ENCODE measurements at regions not wholly inside any gene's neighbourhood (a gene's known extent, or its start where the extent isn't known, plus 50 kb on each side); places are given as distances from the start of the nearest gene placed in this dataset.
"Not testable (repeated sequence)": the region's sequence is repeated elsewhere in the genome, so short reads cannot be mapped to it uniquely, and the experiment has no call there.

DNA sequence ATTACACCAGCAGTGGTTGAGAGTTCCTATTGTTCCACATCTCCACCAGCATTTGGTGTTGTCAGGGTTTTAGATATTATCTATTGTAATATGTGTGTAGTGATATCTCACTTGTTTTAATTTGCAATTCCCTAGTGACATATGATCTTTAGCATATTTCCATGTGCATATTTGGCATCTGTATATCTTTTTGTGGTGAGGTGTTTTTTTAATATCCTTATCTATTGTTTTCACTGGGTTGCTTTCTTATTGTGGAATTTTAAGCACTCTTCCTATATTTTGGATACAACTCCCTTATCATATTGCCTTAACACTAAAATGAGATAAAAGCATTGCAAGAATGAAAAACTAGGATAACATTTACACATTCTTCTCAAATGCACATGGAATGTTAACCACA is 453.9 kb upstream of the FSIP2 start:
- no peaks in the 10 kb centered on the region for H3K27me3 ChIP-seq (ENCODE audit: insufficient read depth, poor library complexity, severe bottlenecking)
- TF ChIP-seq, protein P1, sequence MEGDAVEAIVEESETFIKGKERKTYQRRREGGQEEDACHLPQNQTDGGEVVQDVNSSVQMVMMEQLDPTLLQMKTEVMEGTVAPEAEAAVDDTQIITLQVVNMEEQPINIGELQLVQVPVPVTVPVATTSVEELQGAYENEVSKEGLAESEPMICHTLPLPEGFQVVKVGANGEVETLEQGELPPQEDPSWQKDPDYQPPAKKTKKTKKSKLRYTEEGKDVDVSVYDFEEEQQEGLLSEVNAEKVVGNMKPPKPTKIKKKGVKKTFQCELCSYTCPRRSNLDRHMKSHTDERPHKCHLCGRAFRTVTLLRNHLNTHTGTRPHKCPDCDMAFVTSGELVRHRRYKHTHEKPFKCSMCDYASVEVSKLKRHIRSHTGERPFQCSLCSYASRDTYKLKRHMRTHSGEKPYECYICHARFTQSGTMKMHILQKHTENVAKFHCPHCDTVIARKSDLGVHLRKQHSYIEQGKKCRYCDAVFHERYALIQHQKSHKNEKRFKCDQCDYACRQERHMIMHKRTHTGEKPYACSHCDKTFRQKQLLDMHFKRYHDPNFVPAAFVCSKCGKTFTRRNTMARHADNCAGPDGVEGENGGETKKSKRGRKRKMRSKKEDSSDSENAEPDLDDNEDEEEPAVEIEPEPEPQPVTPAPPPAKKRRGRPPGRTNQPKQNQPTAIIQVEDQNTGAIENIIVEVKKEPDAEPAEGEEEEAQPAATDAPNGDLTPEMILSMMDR (IDR thresholded peaks at IDR 0.05; ENCODE audit: poor library complexity, severe bottlenecking): no peak
- H3K4me3 ChIP-seq (ENCODE audit: severe bottlenecking): no peak overlapping the region
- H3K27ac ChIP-seq (ENCODE audit: poor library complexity, severe bottlenecking): no peak overlapping the region
- ATAC-seq (ENCODE audit: low read depth) (no peak), DNase-seq (ENCODE audit: low spot score) (no peak)
- no peaks in the 10 kb centered on the region for H3K36me3 ChIP-seq (ENCODE audit: low read depth)
- peaks cover 2% of the 10 kb centered on the region for H3K9me3 ChIP-seq (ENCODE audit: severe bottlenecking)
- H3K4me1 ChIP-seq (ENCODE audit: insufficient read depth, poor library complexity, severe bottlenecking): no peaks in the 10 kb centered on the region

DNA sequence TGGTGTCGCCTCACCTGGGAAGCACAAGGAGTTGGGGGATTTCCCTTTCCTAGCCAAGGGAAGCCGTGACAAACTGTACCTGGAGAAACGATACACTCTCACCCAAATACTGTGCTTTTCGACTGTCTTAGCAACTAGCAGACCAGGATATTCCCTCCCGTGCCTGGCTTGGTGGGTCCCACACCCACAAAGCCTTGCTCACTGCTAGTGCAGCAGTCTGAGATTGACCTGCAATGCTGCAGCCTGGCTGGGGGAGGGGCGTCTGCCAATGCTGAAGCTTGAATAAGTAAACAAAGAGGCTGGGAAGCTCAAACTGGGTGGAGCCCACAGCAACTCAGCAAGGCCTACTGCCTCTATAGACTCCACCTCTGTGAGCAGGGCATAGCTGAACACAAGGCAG is 448.6 kb upstream of the FSIP2 start:
- H3K4me3 ChIP-seq (ENCODE audit: severe bottlenecking); H3K27me3 ChIP-seq (ENCODE audit: insufficient read depth, poor library complexity, severe bottlenecking); H3K27ac ChIP-seq (ENCODE audit: poor library complexity, severe bottlenecking); H3K9me3 ChIP-seq (ENCODE audit: severe bottlenecking); H3K36me3 ChIP-seq (ENCODE audit: low read depth); ATAC-seq (ENCODE audit: low read depth); H3K4me1 ChIP-seq (ENCODE audit: insufficient read depth, poor library complexity, severe bottlenecking): not testable (repeated sequence)
- peak; percentile 39 for DNase-seq (ENCODE audit: low spot score)

DNA sequence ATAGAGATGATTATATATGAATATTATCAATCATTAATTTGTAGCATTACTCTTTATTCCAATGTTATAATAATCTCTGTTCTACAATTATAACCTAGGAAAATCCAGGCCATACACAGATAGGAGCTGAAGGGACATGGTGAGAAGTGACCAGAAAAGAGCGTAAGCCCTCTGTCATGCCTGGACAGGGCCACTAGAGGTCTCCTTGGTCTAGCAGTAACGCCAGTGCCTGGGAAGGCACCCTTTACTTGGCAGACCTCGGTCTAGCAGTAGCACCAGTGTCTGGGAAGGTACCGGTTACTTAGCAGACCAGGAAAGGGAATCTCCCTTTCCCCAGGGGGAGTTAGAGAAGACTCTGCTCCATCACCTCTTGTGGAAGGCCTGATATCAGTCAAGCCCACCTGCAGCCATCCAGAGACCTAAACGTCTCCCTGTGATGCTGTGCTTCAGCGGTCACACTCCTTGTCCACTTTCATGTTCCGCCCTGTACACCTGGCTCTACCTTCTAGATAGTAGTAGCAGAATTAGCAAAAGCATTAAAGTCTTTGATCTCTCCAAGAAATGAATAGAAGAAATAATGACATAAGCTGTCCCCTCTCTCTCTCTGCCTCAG is 447.5 kb upstream of the FSIP2 start:
- Histone ChIP-seq H3K4me3 (ENCODE audit: severe bottlenecking) (no peak overlapping the region), H3K4me1 (ENCODE audit: insufficient read depth, poor library complexity, severe bottlenecking) (no peaks in the 10 kb centered on the region), H3K9me3 (ENCODE audit: severe bottlenecking) (no peaks in the 10 kb centered on the region), H3K27me3 (ENCODE audit: insufficient read depth, poor library complexity, severe bottlenecking) (no peaks in the 10 kb centered on the region), H3K27ac (ENCODE audit: poor library complexity, severe bottlenecking) (no peak overlapping the region), H3K36me3 (ENCODE audit: low read depth) (no peaks in the 10 kb centered on the region)
- ATAC-seq (ENCODE audit: low read depth) (peak; percentile 86), DNase-seq (ENCODE audit: low spot score) (peak; percentile 43)
- TF ChIP-seq, protein P1 (IDR thresholded peaks at IDR 0.05; ENCODE audit: poor library complexity, severe bottlenecking): peak; percentile 77

DNA sequence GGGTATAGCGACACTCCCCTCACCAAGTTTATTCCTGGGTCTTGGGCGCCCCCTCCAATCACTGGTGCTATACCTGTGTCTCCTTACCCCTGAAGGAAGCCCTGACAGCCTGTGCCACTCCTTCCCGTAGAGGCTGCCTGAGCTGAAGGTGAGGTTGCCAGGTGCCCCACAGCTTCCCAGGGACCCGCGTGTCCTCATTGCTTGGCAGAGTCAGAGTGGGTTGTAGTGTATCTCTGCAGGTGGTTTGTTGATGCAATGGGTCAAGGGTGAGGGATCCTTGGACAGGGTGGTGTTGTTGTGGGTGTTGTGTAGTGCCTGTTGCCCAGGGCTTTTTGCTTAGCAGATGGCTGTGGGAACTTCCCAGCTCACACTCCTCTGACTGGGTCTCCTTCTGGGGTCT is 438.7 kb upstream of the FSIP2 start:
- ATAC-seq (ENCODE audit: low read depth): no peak
- no peak for DNase-seq (ENCODE audit: low spot score)
- H3K27me3 ChIP-seq (ENCODE audit: insufficient read depth, poor library complexity, severe bottlenecking): no peaks in the 10 kb centered on the region

DNA sequence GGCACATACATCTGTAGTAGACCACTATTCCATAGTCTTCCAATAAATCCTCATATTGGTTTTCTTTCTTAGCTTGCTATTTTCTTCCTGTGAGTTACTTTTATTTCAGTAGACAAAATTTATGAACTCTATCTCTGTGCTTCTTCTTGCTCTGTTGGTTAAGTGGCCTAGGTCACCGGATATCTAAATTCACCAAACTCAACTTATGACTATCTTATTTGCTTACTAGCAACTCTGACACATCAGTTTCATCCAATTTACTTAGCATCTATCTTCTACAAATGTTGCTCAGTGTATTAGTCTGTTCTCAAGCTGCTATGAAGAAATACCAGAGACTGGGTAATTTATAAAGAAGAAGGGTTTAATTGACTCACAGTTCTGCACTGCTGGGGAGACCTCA is 432.5 kb upstream of the FSIP2 start:
- Histone ChIP-seq H3K27ac (ENCODE audit: poor library complexity, severe bottlenecking) (no peak overlapping the region), H3K4me1 (ENCODE audit: insufficient read depth, poor library complexity, severe bottlenecking) (no peaks in the 10 kb centered on the region), H3K4me3 (ENCODE audit: severe bottlenecking) (no peak overlapping the region), H3K36me3 (ENCODE audit: low read depth) (no peaks in the 10 kb centered on the region), H3K9me3 (ENCODE audit: severe bottlenecking) (no peaks in the 10 kb centered on the region), H3K27me3 (ENCODE audit: insufficient read depth, poor library complexity, severe bottlenecking) (no peaks in the 10 kb centered on the region)
- DNase-seq (ENCODE audit: low spot score): no peak
- ATAC-seq (ENCODE audit: low read depth): no peak
- TF ChIP-seq, protein P1 (IDR thresholded peaks at IDR 0.05; ENCODE audit: poor library complexity, severe bottlenecking): no peak

More for the DNA sequence above, 438.7 kb upstream of the FSIP2 start:
- Histone ChIP-seq H3K27ac (ENCODE audit: poor library complexity, severe bottlenecking) (no peak overlapping the region), H3K4me1 (ENCODE audit: insufficient read depth, poor library complexity, severe bottlenecking) (no peaks in the 10 kb centered on the region), H3K9me3 (ENCODE audit: severe bottlenecking) (no peaks in the 10 kb centered on the region), H3K36me3 (ENCODE audit: low read depth) (no peaks in the 10 kb centered on the region), H3K4me3 (ENCODE audit: severe bottlenecking) (no peak overlapping the region)
- TF ChIP-seq, protein P1 (IDR thresholded peaks at IDR 0.05; ENCODE audit: poor library complexity, severe bottlenecking): no peak
